Ishikawa (cell line): ENCODE measurements at regions not wholly inside any gene's neighbourhood (a gene's known extent, or its start where the extent isn't known, plus 50 kb on each side); places are given as distances from the start of the nearest gene placed in this dataset.

ENCODE experiments used
- CEBPB ChIP-seq: IDR thresholded peaks from 2 replicates; pipeline ENCODE4 v1.6.1; 2012
- CREB1 ChIP-seq: IDR thresholded peaks from 2 replicates; pipeline ENCODE4 v1.6.1; 2012; ENCODE audit warnings: low read depth
- EGR1 ChIP-seq: IDR thresholded peaks from 2 replicates; pipeline ENCODE4 v1.6.1; 2012
- EP300 ChIP-seq: IDR thresholded peaks from 2 replicates; pipeline ENCODE4 v1.6.1; 2012; ENCODE audit warnings: borderline replicate concordance
- FOXM1 ChIP-seq: IDR thresholded peaks from 2 replicates; pipeline ENCODE4 v1.6.1; 2012; ENCODE audit warnings: low read depth, borderline replicate concordance
- NFIC ChIP-seq: IDR thresholded peaks from 2 replicates; pipeline ENCODE4 v1.6.1; 2012
- RAD21 ChIP-seq: IDR thresholded peaks from 2 replicates; pipeline ENCODE4 v1.6.1; 2012; ENCODE audit warnings: low read depth
- TAF1 ChIP-seq: IDR thresholded peaks from 2 replicates; pipeline ENCODE4 v1.6.1; 2012; ENCODE audit warnings: low read depth, mild to moderate bottlenecking
- TCF12 ChIP-seq: IDR thresholded peaks from 2 replicates; pipeline ENCODE4 v1.6.1; 2012; ENCODE audit warnings: low read depth
- TEAD4 ChIP-seq: IDR thresholded peaks from 2 replicates; pipeline ENCODE4 v1.6.1; 2012
- USF1 ChIP-seq: IDR thresholded peaks from 2 replicates; pipeline ENCODE4 v1.6.1; 2012
- YY1 ChIP-seq: IDR thresholded peaks from 2 replicates; pipeline ENCODE4 v1.6.1; 2012; ENCODE audit warnings: low read depth
- ZBTB7A ChIP-seq: IDR thresholded peaks from 2 replicates; pipeline ENCODE4 v1.6.1; 2012; ENCODE audit warnings: low read depth
- TF ChIP-seq, protein P1 (sequence below): IDR thresholded peaks from 2 replicates; pipeline ENCODE4 v1.6.1; 2012
- TF ChIP-seq, protein P2 (sequence below): IDR thresholded peaks from 2 replicates; pipeline ENCODE4 v1.6.1; 2012; ENCODE audit warnings: low read depth, mild to moderate bottlenecking

DNA sequence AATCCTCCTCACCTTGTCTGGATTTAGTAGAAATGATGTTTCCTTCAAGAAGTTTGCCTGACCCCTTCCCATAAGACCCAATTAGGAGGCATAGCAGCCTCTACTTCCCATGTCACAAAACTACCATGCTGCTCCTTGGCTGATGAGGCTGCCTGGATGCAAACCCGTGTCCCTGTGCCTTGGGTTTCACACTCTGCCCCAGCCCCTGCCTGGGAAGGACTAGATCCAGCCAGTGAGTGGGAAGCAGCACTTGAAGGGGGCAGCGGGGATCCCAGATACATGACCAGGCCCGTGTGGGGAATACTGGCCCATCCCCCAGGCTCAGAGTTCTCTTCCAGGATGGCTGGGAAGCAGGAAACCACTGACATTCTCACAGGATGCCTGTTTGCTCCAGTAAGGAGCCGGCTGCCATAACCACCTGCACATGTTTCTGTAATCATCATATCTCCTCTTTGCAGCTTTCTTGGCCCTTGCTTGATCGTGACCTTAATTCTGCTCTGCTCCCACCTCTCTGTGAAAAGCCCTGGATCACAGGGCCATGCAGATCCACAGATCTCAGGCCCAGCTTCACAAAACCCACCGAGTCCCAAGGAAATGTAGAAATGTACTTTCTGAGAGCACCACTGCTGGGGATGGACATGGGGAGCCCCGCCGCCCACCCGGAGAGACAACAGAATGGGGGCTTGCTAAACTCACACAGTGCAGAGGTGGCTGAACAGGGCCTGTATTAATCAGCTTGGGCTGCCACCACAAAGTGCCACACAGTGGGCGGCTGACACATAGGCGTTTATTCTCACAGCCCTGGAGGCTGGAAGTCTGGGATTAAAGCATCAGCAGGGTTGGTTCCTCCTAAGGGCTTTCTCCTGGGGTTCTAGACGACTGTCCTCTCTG, 287.8 kb upstream of the IGFBP3 start:
- no peak for TF ChIP-seq TCF12
- TF ChIP-seq TAF1 = no peak
- TF ChIP-seq, protein P1, sequence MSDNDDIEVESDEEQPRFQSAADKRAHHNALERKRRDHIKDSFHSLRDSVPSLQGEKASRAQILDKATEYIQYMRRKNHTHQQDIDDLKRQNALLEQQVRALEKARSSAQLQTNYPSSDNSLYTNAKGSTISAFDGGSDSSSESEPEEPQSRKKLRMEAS = no peak
- TF ChIP-seq EP300 = no peak
- TF ChIP-seq, protein P2, sequence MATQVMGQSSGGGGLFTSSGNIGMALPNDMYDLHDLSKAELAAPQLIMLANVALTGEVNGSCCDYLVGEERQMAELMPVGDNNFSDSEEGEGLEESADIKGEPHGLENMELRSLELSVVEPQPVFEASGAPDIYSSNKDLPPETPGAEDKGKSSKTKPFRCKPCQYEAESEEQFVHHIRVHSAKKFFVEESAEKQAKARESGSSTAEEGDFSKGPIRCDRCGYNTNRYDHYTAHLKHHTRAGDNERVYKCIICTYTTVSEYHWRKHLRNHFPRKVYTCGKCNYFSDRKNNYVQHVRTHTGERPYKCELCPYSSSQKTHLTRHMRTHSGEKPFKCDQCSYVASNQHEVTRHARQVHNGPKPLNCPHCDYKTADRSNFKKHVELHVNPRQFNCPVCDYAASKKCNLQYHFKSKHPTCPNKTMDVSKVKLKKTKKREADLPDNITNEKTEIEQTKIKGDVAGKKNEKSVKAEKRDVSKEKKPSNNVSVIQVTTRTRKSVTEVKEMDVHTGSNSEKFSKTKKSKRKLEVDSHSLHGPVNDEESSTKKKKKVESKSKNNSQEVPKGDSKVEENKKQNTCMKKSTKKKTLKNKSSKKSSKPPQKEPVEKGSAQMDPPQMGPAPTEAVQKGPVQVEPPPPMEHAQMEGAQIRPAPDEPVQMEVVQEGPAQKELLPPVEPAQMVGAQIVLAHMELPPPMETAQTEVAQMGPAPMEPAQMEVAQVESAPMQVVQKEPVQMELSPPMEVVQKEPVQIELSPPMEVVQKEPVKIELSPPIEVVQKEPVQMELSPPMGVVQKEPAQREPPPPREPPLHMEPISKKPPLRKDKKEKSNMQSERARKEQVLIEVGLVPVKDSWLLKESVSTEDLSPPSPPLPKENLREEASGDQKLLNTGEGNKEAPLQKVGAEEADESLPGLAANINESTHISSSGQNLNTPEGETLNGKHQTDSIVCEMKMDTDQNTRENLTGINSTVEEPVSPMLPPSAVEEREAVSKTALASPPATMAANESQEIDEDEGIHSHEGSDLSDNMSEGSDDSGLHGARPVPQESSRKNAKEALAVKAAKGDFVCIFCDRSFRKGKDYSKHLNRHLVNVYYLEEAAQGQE = no peak
- TF ChIP-seq FOXM1 = no peak
- no peak for TF ChIP-seq ZBTB7A
- TF ChIP-seq CEBPB = no peak
- no peak for TF ChIP-seq NFIC
- TF ChIP-seq YY1 = no peak
- no peak for TF ChIP-seq USF1
- TF ChIP-seq RAD21 = no peak
- TF ChIP-seq EGR1 = no peak

DNA sequence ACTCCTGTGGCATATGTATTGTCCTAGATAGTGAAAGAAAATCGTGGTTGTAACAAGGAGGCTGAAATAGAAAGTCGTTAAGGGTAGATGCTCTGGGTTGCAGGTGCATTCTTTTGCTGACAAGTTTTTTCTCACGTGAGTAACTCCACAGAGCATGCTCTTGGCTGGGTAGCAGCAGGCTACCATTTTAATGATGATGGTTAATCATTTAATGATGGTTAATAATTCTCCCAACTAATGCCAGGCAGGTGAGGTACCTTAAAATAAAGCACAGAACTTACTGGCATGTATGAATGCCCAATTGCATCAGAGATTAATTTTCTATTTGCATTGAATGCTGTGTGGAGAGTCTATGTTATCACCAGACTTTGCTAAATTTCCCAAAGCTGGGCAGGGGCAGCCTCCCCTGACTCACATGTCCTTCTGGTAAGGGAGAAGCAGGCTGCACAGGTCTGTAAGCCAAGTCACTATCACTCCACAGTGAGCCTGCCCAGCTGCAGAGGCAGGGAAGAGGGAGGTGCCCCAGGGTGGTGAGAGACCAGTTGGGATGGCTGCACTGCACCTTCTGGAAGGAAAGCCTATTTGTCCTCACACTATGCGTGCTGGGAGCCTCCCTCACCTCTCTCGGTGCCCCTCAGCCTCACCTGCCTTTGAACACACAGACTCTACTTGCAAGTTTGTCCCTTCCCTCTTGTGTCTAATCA, 287.0 kb upstream of the IGFBP3 start:
- TF ChIP-seq, protein P2 = no peak
- TF ChIP-seq ZBTB7A (no peak), USF1 (no peak), CEBPB (no peak), YY1 (no peak), TCF12 (no peak), RAD21 (no peak)
- TF ChIP-seq, protein P1 = no peak

DNA sequence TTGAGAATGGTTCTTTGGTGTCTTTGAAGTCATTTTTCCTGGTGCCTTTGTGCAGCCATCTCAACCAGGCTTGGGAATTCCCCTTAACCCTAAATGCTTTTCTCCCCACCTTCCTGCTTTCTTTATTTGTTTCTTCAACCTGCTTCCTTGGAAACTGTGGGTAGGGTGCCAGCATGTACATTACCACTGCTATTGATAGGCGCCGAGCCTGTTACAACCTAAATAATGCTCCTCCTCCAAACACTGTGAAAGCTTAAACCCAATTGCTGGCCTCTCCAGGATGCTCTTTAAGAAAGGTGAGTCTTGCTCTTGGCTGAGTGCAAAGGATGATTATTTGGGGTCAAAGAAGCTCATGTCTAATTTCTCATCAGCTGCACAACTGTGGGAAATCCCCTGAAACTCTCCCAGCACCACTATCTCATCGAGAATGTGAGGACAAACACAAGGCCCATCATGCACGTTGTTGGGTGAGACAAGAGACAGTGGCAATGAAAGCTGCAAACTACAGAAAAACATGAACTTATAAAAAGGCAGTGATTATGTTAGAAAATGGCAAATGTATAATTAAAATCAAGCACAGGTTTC, 285.5 kb upstream of the IGFBP3 start:
- TF ChIP-seq RAD21 (no peak), EGR1 (no peak), USF1 (no peak), CEBPB (no peak), TEAD4 (no peak), FOXM1 (no peak), EP300 (no peak), TCF12 (no peak), YY1 (no peak), TAF1 (no peak), NFIC (no peak), CREB1 (no peak), ZBTB7A (no peak)
- TF ChIP-seq, protein P2 = no peak
- TF ChIP-seq, protein P1 = no peak
